H9 (cell line): ENCODE measurements at regions not wholly inside any gene's neighbourhood (a gene's known extent, or its start where the extent isn't known, plus 50 kb on each side); places are given as distances from the start of the nearest gene placed in this dataset.

Experiments
- DNase-seq: peaks from one replicate; pipeline ENCODE4 v3.0.0-alpha.2; 2017
- H2AFZ ChIP-seq: one replicate; pipeline ENCODE4 v1.6.1; 2013; ENCODE audit warnings: mild to moderate bottlenecking, low read length, control low read depth, moderate library complexity
- H2AK5ac ChIP-seq: 2 replicates; pipeline ENCODE4 v1.6.1; 2013; ENCODE audit warnings: low read length, control low read depth, mixed read lengths; ENCODE audit not compliant: insufficient read length
- H2BK120ac ChIP-seq: one replicate; pipeline ENCODE4 v1.6.1; 2013; ENCODE audit warnings: low read depth, mild to moderate bottlenecking, low read length, control low read depth, inconsistent platforms; ENCODE audit not compliant: poor library complexity, severe bottlenecking
- H2BK12ac ChIP-seq: 2 replicates; pipeline ENCODE4 v1.6.1; 2013; ENCODE audit warnings: low read length, control low read depth, mixed read lengths, low read depth; ENCODE audit not compliant: insufficient read length
- H2BK15ac ChIP-seq: 2 replicates; pipeline ENCODE4 v1.6.1; 2013; ENCODE audit warnings: low read depth, low read length, control low read depth
- H2BK20ac ChIP-seq: one replicate; pipeline ENCODE4 v1.6.1; 2013; ENCODE audit warnings: low read depth, mild to moderate bottlenecking, low read length, control low read depth, inconsistent platforms; ENCODE audit not compliant: poor library complexity, severe bottlenecking
- H2BK5ac ChIP-seq: 2 replicates; pipeline ENCODE4 v1.6.1; 2013; ENCODE audit warnings: low read length, control low read depth, mixed read lengths; ENCODE audit not compliant: insufficient read length
- H3K14ac ChIP-seq: 2 replicates; pipeline ENCODE4 v1.6.1; 2013; ENCODE audit warnings: low read length, control low read depth; ENCODE audit not compliant: insufficient read depth
- H3K18ac ChIP-seq: 2 replicates; pipeline ENCODE4 v1.6.1; 2013; ENCODE audit warnings: low read depth, mild to moderate bottlenecking, mixed read lengths, low read length, control low read depth; ENCODE audit not compliant: insufficient read length
- H3K23ac ChIP-seq: 2 replicates; pipeline ENCODE4 v1.6.1; 2013; ENCODE audit warnings: low read length, control low read depth, mixed read lengths, low read depth; ENCODE audit not compliant: insufficient read length
- H3K23me2 ChIP-seq: 2 replicates; pipeline ENCODE4 v1.6.1; 2013; ENCODE audit warnings: low read depth, mild to moderate bottlenecking, mixed read lengths, low read length, control low read depth; ENCODE audit not compliant: insufficient read length, poor library complexity, severe bottlenecking
- H3K27ac ChIP-seq: 2 replicates; pipeline ENCODE4 v1.5.1; 2013; ENCODE audit warnings: low read length, control low read depth, mixed read lengths, low read depth; ENCODE audit not compliant: insufficient read length
- H3K27me3 ChIP-seq: 2 replicates; pipeline ENCODE4 v1.6.1; 2013; ENCODE audit warnings: low read length, control low read depth, inconsistent platforms; ENCODE audit not compliant: insufficient read depth
- H3K4ac ChIP-seq: 2 replicates; pipeline ENCODE4 v1.6.1; 2013; ENCODE audit warnings: low read depth, mild to moderate bottlenecking, control low read depth, inconsistent platforms, low read length, moderate library complexity
- H3K4me1 ChIP-seq: 2 replicates; pipeline ENCODE4 v1.6.1; 2013; ENCODE audit warnings: low read length, control low read depth, inconsistent platforms; ENCODE audit not compliant: insufficient read depth
- H3K4me2 ChIP-seq: 2 replicates; pipeline ENCODE4 v1.6.1; 2013; ENCODE audit warnings: low read length, control low read depth, mixed read lengths; ENCODE audit not compliant: insufficient read length, insufficient read depth
- H3K56ac ChIP-seq: 2 replicates; pipeline ENCODE4 v1.6.1; 2013; ENCODE audit warnings: low read depth, mild to moderate bottlenecking, mixed read lengths, low read length, control low read depth; ENCODE audit not compliant: insufficient read length
- H3K79me1 ChIP-seq: 2 replicates; pipeline ENCODE4 v1.6.1; 2013; ENCODE audit warnings: low read depth, mild to moderate bottlenecking, moderate library complexity, low read length, control low read depth, inconsistent platforms; ENCODE audit not compliant: insufficient read depth, poor library complexity, severe bottlenecking
- H3K79me2 ChIP-seq: 2 replicates; pipeline ENCODE4 v1.6.1; 2013; ENCODE audit warnings: low read length, control low read depth, inconsistent platforms; ENCODE audit not compliant: insufficient read depth
- H3K9ac ChIP-seq: 2 replicates; pipeline ENCODE4 v1.6.1; 2013; ENCODE audit warnings: low read length, control low read depth, mixed read lengths; ENCODE audit not compliant: insufficient read length; ENCODE audit errors: extremely low read depth
- H3K9me3 ChIP-seq: one replicate; pipeline ENCODE4 v1.6.1; 2013; ENCODE audit warnings: low read depth, low read length, inconsistent platforms; ENCODE audit not compliant: control insufficient read depth
- H3T11ph ChIP-seq: one replicate; pipeline ENCODE4 v1.6.1; 2013; ENCODE audit warnings: mild to moderate bottlenecking, low read length, control low read depth, inconsistent platforms
- H4K20me1 ChIP-seq: one replicate; pipeline ENCODE4 v1.6.1; 2013; ENCODE audit not compliant: control insufficient read depth, insufficient read length, insufficient read depth
- H4K5ac ChIP-seq: 2 replicates; pipeline ENCODE4 v1.6.1; 2013; ENCODE audit warnings: low read depth, mild to moderate bottlenecking, mixed read lengths, low read length, control low read depth; ENCODE audit not compliant: insufficient read length
- H4K8ac ChIP-seq: replicated peaks from 2 replicates; pipeline ENCODE4 v1.6.1; 2013; ENCODE audit warnings: low read length, control low read depth, mixed read lengths, low read depth; ENCODE audit not compliant: insufficient read length
- H4K91ac ChIP-seq: 2 replicates; pipeline ENCODE4 v1.6.1; 2013; ENCODE audit warnings: low read depth, mild to moderate bottlenecking, moderate library complexity, mixed read lengths, low read length, control low read depth; ENCODE audit not compliant: insufficient read length
- H3K27ac Mint-ChIP-seq, 3 experiments: 2 replicates in 2 of 3; 3 replicates in 1 of 3; pipeline ENCODE4 v1.8.0; 2020 to 2021; ENCODE audit warnings: mixed read lengths in 3 of 3, mild to moderate bottlenecking in 1 of 3, moderate library complexity in 1 of 3
- H3K27me3 Mint-ChIP-seq: 2 replicates; pipeline ENCODE4 v1.8.0; 2021; ENCODE audit warnings: low read depth, mild to moderate bottlenecking, moderate library complexity, mixed read lengths
- H3K36me3 Mint-ChIP-seq, 3 experiments: 2 replicates in 2 of 3; 3 replicates in 1 of 3; pipeline ENCODE4 v1.8.0; 2020 to 2021; ENCODE audit warnings: low read depth in 3 of 3, mixed read lengths in 3 of 3; ENCODE audit not compliant: insufficient read depth in 1 of 3
- H3K4me1 Mint-ChIP-seq, 2 experiments: 2 replicates each; pipeline ENCODE4 v1.8.0; 2020; ENCODE audit warnings: mixed read lengths in 2 of 2
- H3K4me3 Mint-ChIP-seq, 2 experiments: 2 replicates in 1 of 2; 3 replicates in 1 of 2; pipeline ENCODE4 v1.8.0; 2020 to 2021; ENCODE audit warnings: mild to moderate bottlenecking in 2 of 2, mixed read lengths in 2 of 2, moderate library complexity in 1 of 2
- H3K9me3 Mint-ChIP-seq, 2 experiments: 2 replicates in 1 of 2; 3 replicates in 1 of 2; pipeline ENCODE4 v1.8.0; 2020; ENCODE audit warnings: mild to moderate bottlenecking in 2 of 2, mixed read lengths in 2 of 2, moderate library complexity in 1 of 2
- CTCF ChIP-seq: fragments of 200-600 bp; sonication (generic); conservative IDR thresholded peaks from 3 replicates; pipeline ENCODE4 v1.8.0; 2021; ENCODE audit warnings: antibody characterized with exemption, mild to moderate bottlenecking
- WGBS: extraction: QIAGEN DNeasy Blood & Tissue Kit; methylation state at CpG from one replicate; pipeline ENCODE4 v1.1.7; 2013; ENCODE audit warnings: missing lambda C conversion rate, low lambda C conversion rate, mixed read lengths; ENCODE audit not compliant: insufficient read length; ENCODE audit errors: extremely low coverage; 5-methylcytosine and 5-hydroxymethylcytosine counted together

- Mint-ChIP-seq H3K4me3 (no peak overlapping the region), H3K27ac (no peak overlapping the region), H3K27me3 (peaks cover 5% of the 10 kb centered on the region), H3K4me1 (peaks cover 7% of the 10 kb centered on the region in 2 experiments), H3K36me3 (no peaks in the 10 kb centered on the region), H3K9me3 (no peaks in the 10 kb centered on the region)
- Histone ChIP-seq H3T11ph (no peak overlapping the region), H3K4me2 (no peak overlapping the region), H3K4me1 (no peaks in the 10 kb centered on the region), H4K20me1 (no peaks in the 10 kb centered on the region), H2BK12ac (no peak overlapping the region), H3K27ac (no peak overlapping the region), H4K91ac (no peak overlapping the region), H3K9ac (no peak overlapping the region), H3K4ac (no peak overlapping the region), H2BK15ac (no peak overlapping the region), H2AK5ac (no peak overlapping the region), H4K5ac (no peak overlapping the region), H3K18ac (no peak overlapping the region), H3K23me2 (no peaks in the 10 kb centered on the region), H3K79me1 (no peaks in the 10 kb centered on the region), H3K9me3 (no peaks in the 10 kb centered on the region), H3K27me3 (no peaks in the 10 kb centered on the region), H3K79me2 (no peaks in the 10 kb centered on the region), H2BK5ac (no peak overlapping the region), H3K14ac (no peak overlapping the region), H2BK120ac (no peak overlapping the region), H4K8ac (no peak overlapping the region), H3K56ac (no peak overlapping the region), H2AFZ (no peak overlapping the region), H2BK20ac (no peak overlapping the region), H3K23ac (no peak overlapping the region)
- TF ChIP-seq CTCF, result no peak
- WGBS, result no CpG with 5 or more reads among the region's 1 CpG
- no peak for DNase-seq
These were observed 370.0 kb downstream of the HS3ST3B1 start for GRCh38 chr17:14670861-14671260.
